Activated CD4-positive, alpha-beta T cell treated with anti-CD3 and anti-CD28 coated beads, Interleukin-2, amount 50 U/mL, for 16 hours (primary cell): ENCODE measurements at regions not wholly inside any gene's neighbourhood (a gene's known extent, or its start where the extent isn't known, plus 50 kb on each side); places are given as distances from the start of the nearest gene placed in this dataset.
A peak's percentile ranks its signal among the peaks of the same experiment; 100 is the strongest.

Source experiments
- DNase-seq: peaks from one replicate; pipeline ENCODE4 v3.0.0-alpha.2; 2020

DNA sequence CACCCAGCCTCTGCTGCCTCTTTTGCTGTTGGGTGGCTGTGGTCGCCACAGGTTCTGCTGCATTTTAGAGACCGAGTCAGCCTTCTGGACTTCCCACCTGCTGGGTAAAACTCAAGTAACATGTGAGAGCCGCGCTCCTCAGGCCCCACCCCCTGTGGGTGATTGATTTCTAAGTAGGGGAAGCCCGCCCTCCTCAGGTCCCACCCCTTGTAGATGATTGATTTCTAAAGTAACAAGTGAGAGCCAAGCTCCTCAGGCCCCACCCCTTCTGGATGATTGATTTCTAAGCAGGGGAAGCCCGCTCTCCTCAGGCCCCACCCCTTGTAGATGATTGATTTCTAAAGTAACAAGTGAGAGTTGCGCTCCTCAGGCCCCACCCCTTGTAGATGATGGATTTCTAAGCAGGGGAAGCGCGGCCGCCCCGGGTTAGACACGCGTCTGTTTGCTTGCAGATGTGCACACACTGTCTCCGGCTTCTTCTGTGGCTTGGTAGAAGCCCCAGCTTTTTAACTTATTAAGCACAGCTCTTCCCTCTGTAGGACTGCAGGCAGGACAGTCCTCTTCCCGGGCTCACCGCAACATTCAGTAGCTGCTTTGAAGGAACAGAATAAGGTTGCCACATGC lies 83.4 kb downstream of the FAM43A start:
- peak; percentile 96 for DNase-seq

DNA sequence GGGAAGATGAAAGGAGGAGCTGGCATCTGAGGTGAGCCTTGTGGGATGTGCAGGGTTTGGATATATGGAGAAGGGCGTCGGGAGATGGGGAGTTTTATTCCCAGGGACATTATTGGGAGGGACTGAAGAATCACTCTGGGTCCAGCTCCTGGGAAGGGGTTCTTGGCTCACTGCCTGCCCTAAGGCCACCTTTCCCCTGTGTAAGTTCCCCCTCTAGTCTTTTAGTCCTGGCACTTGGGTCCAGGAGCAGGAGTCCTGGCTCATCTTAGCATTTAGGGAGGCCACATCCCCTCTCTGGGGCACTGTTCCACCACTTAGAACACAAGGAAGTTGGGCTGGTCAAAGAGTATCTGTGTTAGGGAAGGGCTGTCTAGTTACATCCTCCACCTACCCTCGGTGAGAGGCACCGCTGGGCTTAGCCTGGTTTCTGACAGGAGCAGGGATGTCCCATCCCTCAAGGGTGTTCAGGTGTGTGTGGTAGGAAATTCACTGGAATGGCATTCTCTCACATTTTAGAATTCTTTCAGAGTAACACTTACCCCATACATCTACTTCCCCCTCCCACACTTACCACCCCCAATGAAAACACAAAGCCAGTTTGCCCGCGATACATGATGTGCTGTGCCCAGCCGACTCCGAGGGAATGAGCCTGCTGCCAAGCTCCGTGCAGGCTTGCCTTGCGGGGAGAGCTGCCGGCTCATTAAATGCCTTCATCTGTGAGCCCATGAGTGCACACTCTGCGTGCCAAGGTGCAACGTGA lies 86.7 kb downstream of the FAM43A start:
- DNase-seq = no peak

DNA sequence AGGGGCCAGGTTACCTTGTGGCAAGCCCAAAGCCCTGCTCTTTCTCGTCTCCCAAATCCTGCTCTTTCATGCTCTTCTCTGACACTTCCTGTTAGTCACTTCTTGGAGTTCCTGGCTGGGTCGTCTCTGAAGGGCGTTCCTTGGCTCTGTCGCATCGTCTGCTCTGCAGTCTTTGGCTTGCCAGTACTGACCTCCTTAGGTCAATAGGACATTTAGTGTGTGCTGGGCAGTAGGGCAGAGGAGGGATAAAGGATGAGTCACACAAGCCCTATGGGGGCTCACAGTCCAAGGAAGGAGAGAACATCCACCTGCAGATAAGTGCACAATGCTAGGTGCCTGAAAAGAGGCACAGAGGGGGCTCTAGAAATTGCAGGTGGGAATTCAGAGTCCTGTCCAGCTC lies 87.5 kb downstream of the FAM43A start:
- no peak for DNase-seq

DNA sequence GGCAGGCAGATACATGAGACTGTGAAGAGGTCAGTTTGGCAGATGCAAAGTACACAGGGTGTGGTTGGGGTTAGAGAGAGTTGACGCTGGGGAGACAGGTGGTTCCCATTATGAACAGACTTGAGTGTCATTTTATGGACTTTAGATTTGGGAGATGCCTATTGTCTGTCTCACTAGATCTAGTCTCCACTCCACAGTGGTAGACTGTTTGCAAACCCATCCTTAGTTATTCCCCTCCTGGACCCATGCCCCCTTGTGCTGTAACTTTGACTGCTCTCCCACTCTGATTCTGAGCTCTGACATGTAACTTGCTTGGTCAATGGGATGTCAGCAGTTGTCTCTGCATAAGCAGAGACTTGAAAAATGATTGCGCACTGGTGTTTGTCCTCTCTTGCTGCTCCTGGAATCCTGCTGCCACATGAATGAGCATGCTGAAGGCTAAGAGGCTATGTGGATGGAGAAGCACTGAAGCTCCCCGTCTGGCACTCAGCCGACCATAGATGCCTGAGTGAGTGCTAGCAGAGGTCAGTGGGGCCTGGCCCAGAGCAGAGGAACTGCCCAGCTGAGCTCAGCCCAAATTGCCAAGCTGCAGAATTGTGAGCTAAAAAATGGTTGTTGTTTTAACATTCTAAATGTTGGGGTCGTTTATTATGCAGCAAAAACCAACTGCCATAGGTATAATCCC lies 88.2 kb downstream of the FAM43A start:
- no peak for DNase-seq

DNA sequence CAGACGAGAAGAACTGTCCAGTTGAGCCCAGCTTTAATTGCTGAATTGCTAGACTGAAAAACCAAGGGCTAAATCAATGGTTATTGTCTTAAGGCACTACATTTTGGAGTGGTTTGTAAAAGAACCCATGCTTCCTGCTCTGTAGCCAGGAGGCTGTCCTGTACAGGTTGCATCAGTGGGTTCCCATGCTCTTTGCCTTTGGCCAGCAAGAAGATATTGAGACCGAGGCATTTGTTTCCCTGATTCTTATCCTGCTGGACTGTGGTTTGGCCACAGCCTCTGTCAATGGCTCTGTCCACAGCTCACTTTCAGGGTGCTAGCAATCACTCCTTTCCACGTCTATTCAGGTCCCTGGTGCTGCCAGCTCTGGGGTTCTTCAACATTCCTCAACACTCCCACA lies 89.6 kb downstream of the FAM43A start:
- no peak for DNase-seq

DNA sequence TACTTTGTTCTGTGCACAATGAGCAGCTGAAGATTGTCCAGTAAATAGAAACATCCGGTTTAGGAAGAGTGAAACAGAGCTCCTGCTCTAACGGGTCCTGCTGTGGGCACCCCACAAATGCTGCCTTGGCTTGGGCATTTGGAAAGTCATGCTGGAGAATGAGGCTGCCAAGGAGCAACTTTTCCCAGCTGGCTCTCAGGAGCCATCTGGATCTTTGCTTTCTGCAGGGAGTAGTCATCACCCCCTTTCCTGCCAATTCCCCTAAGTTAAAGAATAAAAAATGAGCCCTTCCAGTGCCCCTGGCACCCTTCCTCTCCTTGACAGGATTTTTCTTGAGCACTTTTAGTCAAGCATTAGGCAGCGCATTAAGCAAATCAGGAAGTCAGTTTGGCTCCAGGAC lies 90.0 kb downstream of the FAM43A start:
- no peak for DNase-seq

DNA sequence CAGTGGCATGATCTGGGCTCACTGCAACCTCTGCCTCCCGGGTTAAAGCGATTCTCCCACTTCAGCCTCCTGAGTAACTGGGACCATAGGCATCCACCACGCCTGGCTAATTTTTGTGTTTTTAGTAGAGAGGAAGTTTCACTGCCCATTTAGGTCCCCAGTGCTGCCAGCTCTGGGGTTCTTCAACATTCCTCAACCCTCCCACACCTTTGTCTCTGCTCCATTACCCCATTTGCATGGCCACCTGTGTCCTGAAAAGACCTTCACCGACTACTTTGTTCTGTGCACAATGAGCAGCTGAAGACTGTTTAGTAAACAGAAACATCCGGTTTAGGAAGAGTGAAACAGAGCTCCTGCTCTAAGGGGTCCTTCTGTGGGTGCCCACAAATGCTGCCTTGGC lies 92.0 kb downstream of the FAM43A start:
- no peak for DNase-seq

DNA sequence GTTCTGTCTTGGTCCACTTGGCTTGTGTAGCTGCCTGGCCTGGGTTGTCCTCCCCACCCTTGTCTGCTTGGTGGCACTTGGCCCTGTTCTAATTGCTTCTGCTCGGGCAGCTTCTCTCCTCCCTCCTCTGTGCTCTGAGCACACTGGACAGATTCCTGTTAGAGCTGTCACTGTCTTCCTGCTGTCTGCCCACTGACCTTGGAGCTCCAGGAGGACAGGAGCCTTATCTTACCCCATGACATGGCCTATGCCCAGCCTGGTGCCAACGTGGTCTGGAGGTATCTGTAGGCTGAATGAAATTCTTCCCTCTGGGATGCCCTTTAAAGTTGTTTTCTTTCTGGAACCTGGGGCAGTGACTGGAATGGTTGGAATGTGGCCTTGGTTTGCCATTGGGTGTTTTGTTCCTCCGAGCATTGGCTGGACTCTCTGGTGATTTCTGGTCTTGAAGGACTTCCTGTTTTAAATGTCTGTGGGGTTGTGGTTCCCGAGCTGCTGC lies 94.1 kb downstream of the FAM43A start:
- no peak for DNase-seq

DNA sequence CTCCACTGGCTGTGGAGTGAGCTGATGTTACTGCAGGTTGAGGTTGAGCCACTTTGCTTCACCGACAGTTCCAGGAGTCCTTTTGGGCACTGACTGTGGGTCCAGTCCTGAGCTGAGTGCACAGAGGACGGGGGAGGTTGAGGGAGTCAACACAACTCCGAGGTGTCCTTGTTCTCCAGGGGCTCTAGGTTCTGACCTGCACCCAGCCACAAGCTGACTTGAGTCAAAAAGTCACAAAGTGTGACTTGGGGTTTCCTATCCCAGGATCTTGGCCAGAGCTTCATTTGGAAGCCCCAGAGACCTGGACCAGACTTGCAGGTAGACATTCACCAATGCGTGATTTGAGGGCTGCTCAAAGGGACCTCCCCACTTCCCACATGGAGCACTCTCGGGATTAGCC lies 95.0 kb downstream of the FAM43A start:
- no peak for DNase-seq

DNA sequence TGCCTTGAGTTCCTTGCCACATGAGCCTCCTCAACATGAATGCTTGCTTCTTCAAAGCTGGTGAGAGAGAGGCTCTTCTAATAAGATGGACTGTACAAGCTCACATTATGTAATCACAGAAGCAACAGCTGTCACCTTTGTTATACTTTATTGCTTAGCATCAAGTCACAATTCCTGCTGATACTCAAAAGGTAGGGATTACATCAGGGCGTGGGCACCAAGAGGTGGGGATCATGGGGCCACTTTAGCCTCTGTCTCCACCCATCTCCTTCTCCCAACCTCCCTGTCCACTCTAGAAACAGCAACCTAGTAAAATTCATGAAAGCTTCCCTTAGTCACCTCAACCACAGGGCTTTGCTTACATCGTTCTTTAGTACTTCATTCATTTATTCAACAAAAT lies 95.9 kb downstream of the FAM43A start:
- no peak for DNase-seq

DNA sequence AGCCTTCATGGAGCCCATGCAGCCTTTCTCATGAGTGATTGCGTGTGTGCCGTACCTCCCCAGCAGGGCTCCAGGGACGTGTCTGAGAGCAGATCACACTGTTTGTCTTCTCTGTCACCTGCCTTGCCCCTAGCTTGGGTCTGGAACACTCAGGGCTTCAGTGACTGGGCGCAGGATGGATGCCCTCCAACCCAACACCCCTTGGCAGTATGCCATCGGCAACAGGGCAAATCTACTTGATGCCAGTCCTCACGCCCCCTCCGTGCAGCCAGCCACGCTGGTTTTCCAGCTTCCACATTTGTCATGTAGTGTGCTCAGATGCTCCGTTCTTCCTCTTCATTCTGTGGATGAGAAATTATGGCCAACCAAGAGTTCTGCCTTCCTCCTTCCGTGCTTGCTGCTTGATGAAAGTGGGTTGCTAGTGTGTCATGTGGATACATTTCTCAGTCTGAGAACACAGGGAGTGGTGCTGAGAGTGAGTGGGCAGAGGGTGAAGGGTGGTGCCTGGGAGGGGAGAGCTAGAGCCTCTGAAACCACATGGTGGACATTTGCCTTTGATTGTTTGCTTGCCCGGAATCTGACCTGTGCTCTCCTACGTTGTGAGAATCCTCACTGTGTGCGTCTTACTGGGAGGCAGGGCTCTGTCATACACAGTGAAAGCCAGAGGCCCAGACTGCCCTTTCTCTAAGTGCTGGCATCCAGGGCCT lies 97.2 kb downstream of the FAM43A start:
- DNase-seq = no peak

DNA sequence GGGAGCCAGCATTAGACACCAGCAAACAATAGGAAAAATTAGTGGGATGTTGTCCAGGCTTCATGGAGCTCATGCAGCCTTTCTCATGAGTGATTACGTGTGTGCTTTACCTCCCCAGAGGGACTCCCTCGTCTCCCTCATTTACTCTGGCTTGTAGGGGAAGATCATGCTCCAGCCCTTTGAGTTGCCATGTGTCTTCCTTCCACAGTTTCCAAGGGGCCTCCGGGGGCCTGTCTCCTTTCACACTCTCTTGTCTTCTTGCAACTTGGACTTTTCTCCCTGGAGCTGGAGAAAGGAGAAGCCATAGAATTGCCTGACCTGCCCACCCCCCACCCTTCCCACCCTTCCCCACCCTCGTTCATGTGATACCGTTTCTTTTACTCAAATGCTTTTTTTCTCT lies 98.7 kb downstream of the FAM43A start:
- DNase-seq = no peak

DNA sequence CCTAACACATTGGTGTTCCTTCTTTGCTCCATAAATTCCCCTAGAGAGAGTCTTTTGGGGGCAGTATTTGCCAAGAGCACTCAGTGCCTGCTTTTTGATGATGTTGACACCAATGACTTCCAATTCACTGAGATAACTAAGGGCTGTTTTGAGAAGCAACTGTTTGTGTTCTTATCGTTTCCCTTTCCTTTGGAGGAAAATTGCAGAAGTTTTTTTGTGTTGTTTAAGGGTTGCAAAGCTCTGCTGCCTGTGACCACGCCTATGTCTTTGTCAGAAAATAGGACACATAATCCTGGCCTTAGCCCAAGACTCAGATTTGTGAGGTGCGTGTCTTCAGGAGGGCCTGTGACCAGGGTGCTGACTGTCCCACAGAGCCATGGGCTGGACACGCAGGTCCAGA lies 99.6 kb downstream of the FAM43A start:
- no peak for DNase-seq

DNA sequence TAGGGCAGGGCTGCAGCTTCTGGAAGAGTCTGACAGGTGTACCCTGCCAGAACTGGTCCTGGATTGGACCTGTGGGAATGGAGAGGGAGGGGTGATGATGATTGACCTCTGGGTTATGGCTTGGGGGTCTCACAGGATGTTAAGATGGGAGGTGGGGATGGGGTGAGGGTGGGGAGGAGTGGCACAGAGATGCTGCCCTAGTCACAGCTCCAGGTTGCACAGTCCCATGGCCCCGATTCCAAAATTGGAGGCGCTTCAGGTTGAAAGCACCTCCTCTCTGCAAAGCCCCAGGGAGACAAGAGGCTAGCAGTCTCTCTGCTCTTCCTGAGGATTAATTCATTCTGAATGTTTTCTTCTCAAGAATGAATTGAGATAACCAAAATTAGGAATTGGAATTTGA lies 101.4 kb downstream of the FAM43A start:
- no peak for DNase-seq

DNA sequence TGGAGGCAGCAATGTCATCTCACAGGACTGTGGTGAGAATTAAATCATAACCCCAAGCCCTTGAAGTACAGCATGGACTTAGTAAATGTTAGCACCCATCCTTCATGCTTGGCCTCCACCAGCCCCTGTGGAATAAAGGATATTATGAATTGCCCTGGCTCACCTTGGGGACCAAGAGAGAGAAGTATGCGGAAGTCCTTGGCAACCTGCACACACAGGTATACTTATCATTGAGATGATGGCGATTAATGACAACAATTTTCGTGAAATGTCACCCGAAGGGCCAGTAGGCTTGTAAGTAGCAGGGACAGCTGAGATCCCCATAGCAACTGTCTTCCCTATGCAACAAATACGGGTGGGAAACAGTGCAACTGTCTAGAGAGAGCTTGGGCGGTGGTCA lies 102.0 kb downstream of the FAM43A start:
- no peak for DNase-seq

DNA sequence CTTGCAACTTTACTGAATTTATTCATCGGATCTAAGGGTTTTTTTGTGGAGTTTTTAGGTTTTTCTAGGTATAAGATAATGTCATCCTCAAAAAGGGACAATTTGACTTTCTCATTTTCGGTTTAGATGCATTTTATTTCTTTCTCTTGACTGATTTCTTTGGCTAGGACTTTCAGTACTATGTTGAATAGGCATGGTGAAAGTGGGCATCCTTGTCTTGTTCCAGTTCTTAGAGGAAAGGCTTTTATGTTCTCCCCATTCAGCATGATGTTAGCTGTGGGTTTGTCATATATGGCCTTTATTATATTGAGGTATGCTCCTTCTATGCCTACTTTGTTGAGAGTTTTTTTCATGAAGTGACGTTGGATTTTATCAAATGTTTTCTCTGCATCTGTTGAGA lies 106.7 kb downstream of the FAM43A start:
- DNase-seq = peak; percentile 16

DNA sequence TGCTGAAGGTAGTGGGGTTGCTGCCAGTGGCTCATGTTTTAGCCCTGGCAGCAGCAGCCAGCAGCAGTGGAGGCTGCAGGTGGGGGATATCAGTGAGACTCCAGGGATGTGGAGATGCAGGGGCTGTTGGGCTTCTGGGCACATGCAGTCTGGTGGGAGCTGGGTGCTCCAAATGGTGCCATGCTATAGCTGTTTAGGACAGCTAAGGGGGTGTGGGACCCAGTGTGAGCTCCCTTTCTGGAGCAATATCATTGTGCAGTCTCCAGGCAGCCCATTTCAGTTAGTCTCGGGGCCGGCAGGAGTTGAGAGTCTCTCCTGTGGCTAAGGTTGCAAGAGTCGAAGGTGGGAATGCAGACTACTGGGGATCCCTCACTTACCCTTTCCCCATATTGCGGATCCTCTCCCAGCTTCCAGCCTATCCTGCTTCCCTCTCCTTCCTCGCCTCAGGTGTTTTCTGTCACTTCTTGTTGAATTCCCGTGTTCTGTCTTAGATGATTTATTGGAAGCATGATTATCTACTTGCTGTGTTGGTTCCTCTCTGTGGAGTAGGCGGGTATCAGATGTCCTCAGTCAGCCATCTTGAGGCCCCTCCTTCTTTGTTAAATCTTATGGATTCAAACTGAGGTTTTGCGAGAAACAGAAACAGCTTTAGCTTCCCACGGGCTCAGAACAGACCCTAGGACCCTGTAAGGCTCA lies 112.0 kb downstream of the FAM43A start:
- DNase-seq = no peak

DNA sequence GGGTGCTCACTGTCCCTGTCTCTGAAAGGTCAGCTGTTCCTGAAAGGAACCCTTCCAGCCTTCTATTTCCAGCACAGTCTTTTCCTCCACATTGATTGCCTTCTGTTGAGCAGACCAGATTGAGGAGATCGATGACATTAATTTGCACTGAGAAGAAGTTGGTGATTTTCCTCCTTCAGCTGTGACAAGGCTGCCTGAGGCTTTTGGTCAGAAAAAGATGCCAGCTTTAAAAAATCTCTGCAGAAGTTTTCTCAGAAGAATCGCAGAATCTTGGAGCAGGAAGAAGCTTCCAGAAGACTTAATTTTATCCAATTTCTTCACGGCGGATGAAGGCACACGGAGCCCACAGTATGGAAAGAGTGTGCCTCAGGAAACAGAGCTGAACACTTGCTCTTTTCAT lies 112.8 kb downstream of the FAM43A start:
- DNase-seq = no peak

DNA sequence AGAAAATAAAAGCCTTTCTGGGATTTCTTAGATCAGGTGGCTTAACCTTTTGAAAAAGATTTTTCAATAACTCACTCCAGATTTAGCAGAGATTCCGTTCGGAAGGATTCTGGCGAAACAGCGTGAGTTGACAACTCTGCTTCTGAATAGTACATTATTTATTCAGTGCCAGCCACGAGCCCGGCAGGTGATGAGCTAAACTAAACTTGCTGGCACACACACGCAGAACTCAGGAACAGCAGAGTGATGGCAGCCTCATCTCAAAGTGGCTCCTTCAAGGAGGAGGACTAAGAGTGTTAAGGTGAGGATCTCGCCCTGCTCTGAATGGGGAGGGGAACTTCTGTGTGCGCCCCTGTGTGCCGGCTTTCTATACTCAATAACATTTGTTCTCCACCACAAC lies 114.3 kb downstream of the FAM43A start:
- DNase-seq = no peak

DNA sequence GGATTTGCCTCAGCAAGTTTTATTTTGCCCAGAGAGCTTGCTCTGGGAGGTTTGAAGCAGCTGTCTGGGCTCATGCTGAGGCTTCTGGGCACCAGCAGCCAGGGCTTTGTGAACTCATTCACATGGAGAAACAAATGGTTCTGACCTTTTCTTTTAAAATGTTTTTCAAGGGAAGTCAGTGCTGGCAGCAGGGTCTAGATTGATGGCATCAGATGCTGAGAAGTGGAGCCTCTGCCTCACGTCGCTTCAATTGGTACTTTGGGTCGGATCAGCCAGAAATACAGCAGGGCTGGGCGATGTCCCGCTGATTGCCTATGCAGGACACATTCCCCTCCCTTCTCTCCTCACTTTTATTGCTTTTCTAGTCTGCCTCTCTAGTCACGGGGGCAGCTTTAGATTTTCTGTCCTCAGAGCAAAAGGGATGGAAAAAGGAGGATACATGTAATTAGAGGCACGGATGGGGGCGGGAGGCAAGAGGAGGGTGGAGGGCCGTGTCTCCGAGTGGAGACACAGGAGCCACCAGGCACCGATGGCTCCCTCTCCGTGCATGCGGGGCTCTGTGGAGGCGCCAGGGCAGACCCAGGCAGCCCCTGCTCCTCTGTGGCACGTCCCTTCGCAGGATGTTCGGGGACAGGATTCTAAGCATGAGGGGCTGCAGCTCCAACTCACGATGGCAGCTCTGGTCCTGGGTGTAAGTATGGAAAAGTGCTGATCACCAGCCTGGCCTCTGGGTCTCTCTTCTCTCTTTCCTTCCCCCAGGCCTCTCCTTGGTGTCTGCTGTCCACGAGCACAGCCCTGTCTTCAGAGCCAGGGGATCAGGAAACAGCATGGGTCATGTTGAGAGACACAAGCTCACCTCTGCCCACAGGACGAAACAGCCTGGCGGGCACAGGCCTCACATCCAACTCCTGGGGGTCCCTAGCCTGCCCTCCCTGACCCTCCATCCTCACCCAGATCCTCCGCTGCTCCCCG lies 116.1 kb downstream of the FAM43A start:
- no peak for DNase-seq

DNA sequence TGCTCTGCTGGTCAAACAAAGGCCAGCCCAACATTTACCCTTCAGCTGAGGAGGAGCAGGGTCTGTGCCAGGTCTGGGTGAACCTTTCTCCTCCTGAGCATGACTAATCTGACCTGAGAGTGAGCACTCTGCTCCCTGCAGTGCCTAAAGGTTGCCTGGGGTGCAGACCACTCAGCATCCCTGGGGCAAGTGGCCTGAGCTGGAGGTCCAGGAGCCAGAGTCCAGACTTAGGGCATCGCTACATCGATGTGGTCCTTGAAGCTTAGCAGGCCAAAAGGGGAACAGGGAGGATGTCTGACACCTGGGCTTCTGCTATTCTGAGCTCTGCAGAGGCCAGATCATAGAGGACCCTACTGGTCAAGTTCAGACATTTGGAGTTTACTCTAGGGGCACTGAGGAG lies 119.1 kb downstream of the FAM43A start:
- DNase-seq = no peak

DNA sequence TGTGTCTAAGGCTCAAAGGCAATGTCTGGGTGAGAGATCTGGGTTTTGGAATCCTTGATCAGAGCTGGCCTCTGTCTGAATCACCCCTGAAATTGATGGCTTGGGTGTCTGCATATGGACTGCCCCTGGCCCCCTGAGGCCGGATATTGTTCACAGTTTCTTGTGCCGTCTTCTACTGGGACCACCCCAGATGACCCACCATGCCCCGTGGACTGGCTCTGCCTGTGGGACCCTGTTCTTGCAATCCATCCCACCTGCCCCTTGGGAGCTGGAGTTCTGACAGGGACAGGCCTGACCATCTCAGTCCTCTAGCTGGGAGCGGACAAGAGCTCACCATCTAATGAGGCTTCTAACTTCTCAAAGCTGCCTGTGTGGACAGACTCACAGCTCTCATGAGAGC lies 119.9 kb downstream of the FAM43A start:
- DNase-seq = no peak
